Colonic mucosa (tissue), 4 donors: ENCODE measurements at regions not wholly inside any gene's neighbourhood (a gene's known extent, or its start where the extent isn't known, plus 50 kb on each side); places are given as distances from the start of the nearest gene placed in this dataset.
A peak's percentile ranks its signal among the peaks of the same experiment; 100 is the strongest.
"Not testable (repeated sequence)": the region's sequence is repeated elsewhere in the genome, so short reads cannot be mapped to it uniquely, and the experiment has no call there.

Experiments used
- DNase-seq: peaks from one replicate; pipeline ENCODE4 v3.0.0-alpha.2; 2020
- H3K27ac ChIP-seq: fragments of 200-600 bp; one replicate; pipeline ENCODE4 v1.8.0; 2021
- H3K27me3 ChIP-seq: fragments of 200-600 bp; one replicate; pipeline ENCODE4 v1.8.0; 2021
- H3K36me3 ChIP-seq: fragments of 200-600 bp; one replicate; pipeline ENCODE4 v1.8.0; 2021
- H3K4me1 ChIP-seq: fragments of 200-600 bp; one replicate; pipeline ENCODE4 v1.8.0; 2021; ENCODE audit warnings: mild to moderate bottlenecking
- H3K4me3 ChIP-seq: fragments of 200-600 bp; one replicate; pipeline ENCODE4 v1.8.0; 2021
- H3K9ac ChIP-seq, 2 donors: one replicate each; pipeline ENCODE4 v1.7.0; 2013; ENCODE audit warnings: control low read depth in 2 of 2, low read depth in 2 of 2, low read length in 2 of 2
- H3K9me3 ChIP-seq: fragments of 200-600 bp; one replicate; pipeline ENCODE4 v1.8.0; 2021
- CTCF ChIP-seq: fragments of 200-600 bp; IDR thresholded peaks from one replicate; pipeline ENCODE4 v1.8.0; 2022; ENCODE audit warnings: antibody characterized with exemption, mild to moderate bottlenecking
- intact Hi-C: fragments of 100-400 bp; cut with DNase I; formaldehyde crosslinking; loops from one replicate; pipeline ENCODE4 v1.14.1; 2022
- donor health status: healthy.
- donor health status: DM: no; HTN: no; CAD: no.
- donor health status: DM: no; HTN: no; CAD: no.

- H3K4me1 ChIP-seq, intact Hi-C loops, H3K9ac ChIP-seq, H3K9me3 ChIP-seq, H3K27ac ChIP-seq, H3K4me3 ChIP-seq, H3K27me3 ChIP-seq, H3K36me3 ChIP-seq: not testable (repeated sequence)
- TF ChIP-seq CTCF, result peak; percentile 70
- peak; percentile 55 for DNase-seq
These were observed 75.9 kb upstream of the ZNF195 start for GRCh38 chr11:3454844-3455243.

GRCh38 chr11:3453596-3454256 lies 74.8 kb upstream of the ZNF195 start:
- intact Hi-C loops, H3K4me3 ChIP-seq, H3K9ac ChIP-seq, H3K36me3 ChIP-seq, H3K27ac ChIP-seq, H3K4me1 ChIP-seq, DNase-seq, H3K27me3 ChIP-seq, H3K9me3 ChIP-seq: not testable (repeated sequence)

- H3K9me3 ChIP-seq, H3K9ac ChIP-seq, H3K4me3 ChIP-seq, DNase-seq, H3K36me3 ChIP-seq, H3K4me1 ChIP-seq, H3K27ac ChIP-seq, intact Hi-C loops, H3K27me3 ChIP-seq: not testable (repeated sequence)
These were observed 71.9 kb upstream of the ZNF195 start for GRCh38 chr11:3450822-3451221.

- H3K27me3 ChIP-seq, H3K9ac ChIP-seq, H3K4me1 ChIP-seq, H3K9me3 ChIP-seq, H3K4me3 ChIP-seq, intact Hi-C loops, H3K36me3 ChIP-seq, DNase-seq, H3K27ac ChIP-seq: not testable (repeated sequence)
These were observed 66.6 kb upstream of the ZNF195 start for GRCh38 chr11:3445535-3445934.

- H3K9ac ChIP-seq, H3K4me1 ChIP-seq, intact Hi-C loops: not testable (repeated sequence)
These were observed 65.4 kb upstream of the ZNF195 start for GRCh38 chr11:3444420-3444744.

GRCh38 chr11:3443700-3444419 lies 64.9 kb upstream of the ZNF195 start:
- intact Hi-C loops, H3K9ac ChIP-seq, H3K4me1 ChIP-seq, H3K4me3 ChIP-seq, DNase-seq, H3K27ac ChIP-seq, H3K27me3 ChIP-seq, H3K36me3 ChIP-seq, H3K9me3 ChIP-seq: not testable (repeated sequence)

More at GRCh38 chr11:3444420-3444744, 65.4 kb upstream of the ZNF195 start:
- H3K4me3 ChIP-seq, H3K27ac ChIP-seq, H3K9me3 ChIP-seq, DNase-seq, H3K36me3 ChIP-seq, H3K27me3 ChIP-seq: not testable (repeated sequence)

- intact Hi-C loops, H3K4me3 ChIP-seq, DNase-seq, H3K36me3 ChIP-seq, H3K4me1 ChIP-seq, H3K9ac ChIP-seq, H3K9me3 ChIP-seq, H3K27ac ChIP-seq, H3K27me3 ChIP-seq: not testable (repeated sequence)
These were observed 58.5 kb upstream of the ZNF195 start for GRCh38 chr11:3437441-3437840.

- intact Hi-C loops, result no loop called here
- DNase-seq, result no peak
- Histone ChIP-seq H3K9ac (no peak overlapping the region), H3K4me1 (no peaks in the 10 kb centered on the region), H3K9me3 (no peaks in the 10 kb centered on the region), H3K36me3 (no peaks in the 10 kb centered on the region), H3K27me3 (no peaks in the 10 kb centered on the region), H3K27ac (no peak overlapping the region), H3K4me3 (no peak overlapping the region)
- no peak for TF ChIP-seq CTCF
These were observed 56.0 kb upstream of the ZNF195 start for GRCh38 chr11:3434976-3435375.

- DNase-seq, intact Hi-C loops, H3K36me3 ChIP-seq, H3K9me3 ChIP-seq, H3K27ac ChIP-seq, H3K4me3 ChIP-seq, H3K9ac ChIP-seq, H3K4me1 ChIP-seq, H3K27me3 ChIP-seq: not testable (repeated sequence)
These were observed 50.2 kb upstream of the ZNF195 start for GRCh38 chr11:3429191-3429590.
